ENCODE measurements at regions not wholly inside any gene's neighbourhood (a gene's known extent, or its start where the extent isn't known, plus 50 kb on each side); places are given as distances from the start of the nearest gene placed in this dataset.

DNA sequence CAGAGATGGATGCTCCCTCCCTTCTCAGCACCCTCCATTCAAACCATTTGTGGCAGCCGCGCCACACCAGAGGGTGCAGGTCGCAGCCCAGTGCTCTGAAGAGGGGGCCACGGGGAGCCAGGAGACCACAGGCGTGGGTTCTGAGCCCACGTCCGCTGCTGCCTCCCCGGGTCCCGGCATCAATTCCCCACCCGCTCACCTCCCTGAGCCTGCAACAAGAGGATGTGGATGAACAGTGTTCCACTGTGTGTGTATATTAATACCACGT is 120.1 kb upstream of the VSTM2B start:
- TF ChIP-seq CTCF (IDR thresholded peaks at IDR 0.05): no peak
- TF ChIP-seq POLR2AphosphoS5 (IDR thresholded peaks at IDR 0.05; ENCODE audit: insufficient read depth in 1 of 2, low read depth in 1 of 2): no peak
